Fibroblast of pulmonary artery (primary cell): ENCODE measurements at regions not wholly inside any gene's neighbourhood (a gene's known extent, or its start where the extent isn't known, plus 50 kb on each side); places are given as distances from the start of the nearest gene placed in this dataset.
"Not testable (repeated sequence)": the region's sequence is repeated elsewhere in the genome, so short reads cannot be mapped to it uniquely, and the experiment has no call there.

Experiments
- DNase-seq: peaks from one replicate; pipeline ENCODE4 v3.0.0-alpha.2; 2010; ENCODE audit warnings: low read depth
- H3K4me3 ChIP-seq: replicated peaks from 2 replicates; pipeline ENCODE4 v1.5.1; 2011; ENCODE audit warnings: low read depth, mild to moderate bottlenecking, control low read depth, low read length, moderate library complexity
- CTCF ChIP-seq: IDR thresholded peaks from 2 replicates; pipeline ENCODE4 v1.5.1; 2011; ENCODE audit warnings: mild to moderate bottlenecking, control low read depth, low read length, inconsistent platforms; ENCODE audit errors: missing control alignments

- TF ChIP-seq CTCF = peak; percentile 42
- DNase-seq = peak; percentile 21
- no peak overlapping the region for H3K4me3 ChIP-seq
Observed at GRCh38 chr14:47917344-47917954, 242.0 kb upstream of the MDGA2 start.

GRCh38 chr14:47901141-47901540 is 225.7 kb upstream of the MDGA2 start:
- H3K4me3 ChIP-seq = not testable (repeated sequence)

GRCh38 chr14:47899685-47900084 is 224.3 kb upstream of the MDGA2 start:
- TF ChIP-seq CTCF = no peak
- no peak overlapping the region for H3K4me3 ChIP-seq
- no peak for DNase-seq

More at GRCh38 chr14:47901141-47901540, 225.7 kb upstream of the MDGA2 start:
- DNase-seq = not testable (repeated sequence)

- no peak overlapping the region for H3K4me3 ChIP-seq
- TF ChIP-seq CTCF = no peak
- DNase-seq = no peak
Observed at GRCh38 chr14:47874350-47874749, 198.9 kb upstream of the MDGA2 start.

- no peak for DNase-seq
- no peak for TF ChIP-seq CTCF
- no peak overlapping the region for H3K4me3 ChIP-seq
Observed at GRCh38 chr14:47872588-47872987, 197.2 kb upstream of the MDGA2 start.

GRCh38 chr14:47863441-47863840 is 188.0 kb upstream of the MDGA2 start:
- no peak for TF ChIP-seq CTCF
- no peak overlapping the region for H3K4me3 ChIP-seq
- no peak for DNase-seq

- DNase-seq = no peak
- no peak overlapping the region for H3K4me3 ChIP-seq
- TF ChIP-seq CTCF = no peak
Observed at GRCh38 chr14:47857646-47858045, 182.2 kb upstream of the MDGA2 start.
